Keratinocyte (primary cell): ENCODE measurements at regions not wholly inside any gene's neighbourhood (a gene's known extent, or its start where the extent isn't known, plus 50 kb on each side); places are given as distances from the start of the nearest gene placed in this dataset.

ENCODE experiments used
- DNase-seq: peaks from one replicate; pipeline ENCODE4 v3.0.0-alpha.2; 2011; ENCODE audit warnings: low read depth, missing footprints, low spot score
- FAIRE-seq: peaks from 2 replicates; lab custom pipeline; 2011; peaks lifted over from hg19 to GRCh38; lab: Jason Lieb, UNC
- H2AFZ ChIP-seq: 2 replicates; pipeline ENCODE4 v1.6.0; 2012; ENCODE audit warnings: low read length, control low read depth, inconsistent platforms; ENCODE audit not compliant: control insufficient read depth
- H3K27ac ChIP-seq: 2 replicates; pipeline ENCODE4 v1.5.1; 2011; ENCODE audit warnings: low read length; ENCODE audit not compliant: control insufficient read depth, insufficient read depth
- H3K27me3 ChIP-seq: 3 replicates; pipeline ENCODE4 v1.6.0; 2011; ENCODE audit warnings: low read length; ENCODE audit not compliant: control insufficient read depth, insufficient read depth; ENCODE audit errors: extremely low read depth
- H3K36me3 ChIP-seq, 2 experiments: 2 replicates in 1 of 2; 3 replicates in 1 of 2; pipeline ENCODE4 v1.5.1; 2011; ENCODE audit warnings: low read length in 2 of 2, mild to moderate bottlenecking in 1 of 2; ENCODE audit not compliant: control insufficient read depth in 2 of 2, insufficient read depth in 2 of 2; ENCODE audit errors: extremely low read depth in 1 of 2
- H3K4me1 ChIP-seq: 3 replicates; pipeline ENCODE4 v1.5.1; 2011; ENCODE audit warnings: low read length; ENCODE audit not compliant: control insufficient read depth, insufficient read depth; ENCODE audit errors: extremely low read depth
- H3K4me2 ChIP-seq: 3 replicates; pipeline ENCODE4 v1.6.0; 2011; ENCODE audit warnings: low read depth, low read length; ENCODE audit not compliant: control insufficient read depth, insufficient read depth; ENCODE audit errors: extremely low read depth
- H3K4me3 ChIP-seq, 3 experiments: fragments of 200-600 bp in 1 of 3; sonication (generic) in 1 of 3; 2 replicates in 2 of 3; 3 replicates in 1 of 3; pipeline ENCODE4 v1.5.1; 2011 to 2016; ENCODE audit warnings: low read length in 3 of 3, mild to moderate bottlenecking in 3 of 3, control low read depth in 2 of 3, inconsistent platforms in 1 of 3, low read depth in 1 of 3, mixed read lengths in 1 of 3, mixed run types in 1 of 3, moderate library complexity in 1 of 3; ENCODE audit not compliant: control insufficient read depth in 2 of 3, insufficient read depth in 2 of 3; ENCODE audit errors: extremely low read depth in 1 of 3
- H3K79me2 ChIP-seq: 2 replicates; pipeline ENCODE4 v1.6.0; 2012; ENCODE audit warnings: low read length; ENCODE audit not compliant: control insufficient read depth, insufficient read depth
- H3K9ac ChIP-seq: 3 replicates; pipeline ENCODE4 v1.6.0; 2011; ENCODE audit warnings: low read length; ENCODE audit not compliant: control insufficient read depth, insufficient read depth; ENCODE audit errors: extremely low read depth
- H3K9me1 ChIP-seq: 3 replicates; pipeline ENCODE4 v1.6.0; 2011; ENCODE audit warnings: low read length; ENCODE audit not compliant: control insufficient read depth, insufficient read depth; ENCODE audit errors: extremely low read depth
- H3K9me3 ChIP-seq: 2 replicates; pipeline ENCODE4 v1.5.1; 2012; ENCODE audit warnings: low read depth, low read length; ENCODE audit not compliant: control insufficient read depth
- H4K20me1 ChIP-seq: 3 replicates; pipeline ENCODE4 v1.6.0; 2011; ENCODE audit warnings: low read length; ENCODE audit not compliant: control insufficient read depth, insufficient read depth; ENCODE audit errors: extremely low read depth
- EZH2 ChIP-seq: IDR thresholded peaks from one replicate; pipeline ENCODE4 v1.6.1; 2012; ENCODE audit warnings: inconsistent platforms, mild to moderate bottlenecking, low read length, moderate library complexity
- dilution Hi-C: fragments of 300-500 bp; cut with MboI; formaldehyde crosslinking; loops from one replicate; pipeline ENCODE4 v1.7.0; 2020; ENCODE audit warnings: low sequenced_read_pairs; ENCODE audit not compliant: extremely low pct_ligation_motif_present
- TF ChIP-seq, protein P1 (sequence below), 3 experiments: IDR thresholded peaks in 1 of 3; conservative IDR thresholded peaks in 1 of 3; optimal IDR thresholded peaks in 1 of 3; 2 replicates in 2 of 3; 3 replicates in 1 of 3; pipeline versions ENCODE3 to v1.5.1; 2011; ENCODE audit warnings: low read length in 3 of 3, mild to moderate bottlenecking in 3 of 3, moderate library complexity in 2 of 3, control low read depth in 1 of 3, inconsistent platforms in 1 of 3; ENCODE audit not compliant: insufficient read depth in 2 of 3; ENCODE audit errors: extremely low read depth in 1 of 3

DNA sequence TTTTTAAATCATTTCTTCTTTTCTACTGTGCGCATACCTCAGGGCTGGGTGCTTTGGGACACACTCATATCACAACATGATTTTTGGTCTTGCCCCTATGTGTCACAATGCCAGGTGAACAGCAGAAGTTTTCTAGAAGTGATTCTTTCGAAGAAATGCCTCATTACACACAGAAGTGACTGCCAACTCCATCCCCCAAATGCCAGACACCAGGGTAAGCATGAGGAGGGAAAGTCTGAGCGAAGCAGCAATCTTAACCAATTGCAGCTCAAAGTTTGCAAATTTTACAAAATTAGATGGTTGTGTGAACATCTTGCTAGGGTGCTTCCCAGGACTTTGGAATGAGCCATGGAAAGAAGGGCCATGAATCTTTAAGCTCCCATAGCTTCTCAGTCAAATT, 87.3 kb upstream of the PLEKHA5 start:
- H3K4me3 ChIP-seq = no peak overlapping the region
- no peak overlapping the region for H3K9ac ChIP-seq
- no peaks in the 10 kb centered on the region for H3K9me3 ChIP-seq
- H2AFZ ChIP-seq = no peak overlapping the region
- FAIRE-seq (no peak), DNase-seq (no peak)
- no peaks in the 10 kb centered on the region for H3K27me3 ChIP-seq
- H3K79me2 ChIP-seq = no peaks in the 10 kb centered on the region
- H3K27ac ChIP-seq = no peak overlapping the region
- no peaks in the 10 kb centered on the region for H3K9me1 ChIP-seq
- H3K4me1 ChIP-seq = no peaks in the 10 kb centered on the region
- no peak overlapping the region for H3K4me2 ChIP-seq
- dilution Hi-C loops = no loop called here
- no peaks in the 10 kb centered on the region for H3K36me3 ChIP-seq
- TF ChIP-seq, protein P1, sequence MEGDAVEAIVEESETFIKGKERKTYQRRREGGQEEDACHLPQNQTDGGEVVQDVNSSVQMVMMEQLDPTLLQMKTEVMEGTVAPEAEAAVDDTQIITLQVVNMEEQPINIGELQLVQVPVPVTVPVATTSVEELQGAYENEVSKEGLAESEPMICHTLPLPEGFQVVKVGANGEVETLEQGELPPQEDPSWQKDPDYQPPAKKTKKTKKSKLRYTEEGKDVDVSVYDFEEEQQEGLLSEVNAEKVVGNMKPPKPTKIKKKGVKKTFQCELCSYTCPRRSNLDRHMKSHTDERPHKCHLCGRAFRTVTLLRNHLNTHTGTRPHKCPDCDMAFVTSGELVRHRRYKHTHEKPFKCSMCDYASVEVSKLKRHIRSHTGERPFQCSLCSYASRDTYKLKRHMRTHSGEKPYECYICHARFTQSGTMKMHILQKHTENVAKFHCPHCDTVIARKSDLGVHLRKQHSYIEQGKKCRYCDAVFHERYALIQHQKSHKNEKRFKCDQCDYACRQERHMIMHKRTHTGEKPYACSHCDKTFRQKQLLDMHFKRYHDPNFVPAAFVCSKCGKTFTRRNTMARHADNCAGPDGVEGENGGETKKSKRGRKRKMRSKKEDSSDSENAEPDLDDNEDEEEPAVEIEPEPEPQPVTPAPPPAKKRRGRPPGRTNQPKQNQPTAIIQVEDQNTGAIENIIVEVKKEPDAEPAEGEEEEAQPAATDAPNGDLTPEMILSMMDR (optimal IDR thresholded peaks at IDR 0.05 in 1 of 3, IDR thresholded peaks at IDR 0.05 in 1 of 3, conservative IDR thresholded peaks at IDR 0.05 in 1 of 3; ENCODE audit: extremely low read depth in 1 of 3, insufficient read depth in 2 of 3, low read length in 3 of 3) = no peak
- no peak for TF ChIP-seq EZH2
- no peaks in the 10 kb centered on the region for H4K20me1 ChIP-seq

DNA sequence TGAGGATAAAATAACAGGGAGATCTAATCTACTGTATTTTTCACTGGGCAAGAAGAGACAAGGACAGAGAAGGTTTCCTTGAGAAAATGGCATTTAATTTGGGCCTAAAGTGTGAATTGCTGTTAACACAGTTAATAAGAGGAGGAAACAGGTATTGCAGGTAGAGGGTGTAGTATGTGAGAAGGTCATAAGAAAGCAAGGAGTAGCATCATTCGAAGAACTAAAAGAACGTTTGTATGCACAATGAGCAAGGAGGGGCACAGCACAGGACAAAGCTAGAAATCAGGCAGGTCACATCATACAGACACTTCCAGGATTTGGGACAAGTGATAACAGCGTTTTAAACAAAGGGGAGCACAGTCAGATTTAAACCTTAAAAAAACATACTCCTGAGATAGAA, 85.1 kb upstream of the PLEKHA5 start:
- Histone ChIP-seq H3K9me3 (no peaks in the 10 kb centered on the region), H3K4me3 (no peak overlapping the region), H3K27ac (no peak overlapping the region), H3K27me3 (no peaks in the 10 kb centered on the region), H3K9me1 (no peaks in the 10 kb centered on the region), H3K4me1 (no peaks in the 10 kb centered on the region), H4K20me1 (no peaks in the 10 kb centered on the region), H2AFZ (no peak overlapping the region), H3K9ac (no peak overlapping the region), H3K4me2 (no peak overlapping the region), H3K79me2 (no peaks in the 10 kb centered on the region), H3K36me3 (no peaks in the 10 kb centered on the region)
- FAIRE-seq = no peak
- DNase-seq = no peak
- dilution Hi-C loops = no loop called here
- no peak for TF ChIP-seq EZH2
- TF ChIP-seq, protein P1 (optimal IDR thresholded peaks at IDR 0.05 in 1 of 3, IDR thresholded peaks at IDR 0.05 in 1 of 3, conservative IDR thresholded peaks at IDR 0.05 in 1 of 3; ENCODE audit: extremely low read depth in 1 of 3, insufficient read depth in 2 of 3, low read length in 3 of 3) = no peak
